ENCODE measurements at regions not wholly inside any gene's neighbourhood (a gene's known extent, or its start where the extent isn't known, plus 50 kb on each side); places are given as distances from the start of the nearest gene placed in this dataset.

DNA sequence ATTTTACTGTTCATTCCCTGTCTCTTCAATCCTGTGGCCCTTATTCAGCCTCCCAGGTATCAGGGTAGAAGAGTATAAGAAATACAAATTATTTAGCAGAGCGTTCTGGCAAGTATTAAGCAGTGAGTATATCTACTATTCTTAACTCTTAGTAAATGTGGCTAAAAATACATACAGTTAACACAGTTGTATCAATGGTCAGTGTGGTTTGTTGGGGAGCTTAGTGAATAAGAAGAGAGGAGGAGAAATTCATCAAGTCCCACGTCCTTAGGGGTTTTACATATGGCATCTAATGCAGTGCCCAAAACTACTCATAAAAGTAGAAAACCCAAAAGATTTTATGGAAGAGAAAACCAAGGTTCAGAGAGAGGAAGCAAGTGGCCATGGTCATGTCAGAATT, 691.0 kb upstream of the SGCG start:
- 86% methylated on average over 2 of the region's 2 CpGs; no CpG with 5 or more reads in 1 of the 2 experiments for WGBS, 2 experiments (ENCODE audit: extremely low coverage in 1 of 2, insufficient coverage in 1 of 2, insufficient read length in 1 of 2, insufficient replicate concordance in 2 of 2, low coverage in 1 of 2, low lambda C conversion rate in 2 of 2, missing lambda C conversion rate in 1 of 2)
- Histone ChIP-seq H3K27me3 (replicated peaks in 1 of 4; ENCODE audit: control insufficient read depth in 3 of 4, extremely low read depth in 1 of 4, insufficient read depth in 3 of 4, low read length in 3 of 4) (no peaks in the 10 kb centered on the region), H3K23me2 (ENCODE audit: low read depth, low read length) (no peaks in the 10 kb centered on the region), H3K56ac (replicated peaks; ENCODE audit: insufficient read length, low read depth, low read length) (no peak overlapping the region), H3K27ac (ENCODE audit: low read depth, low read length) (no peak overlapping the region), H4K91ac (replicated peaks; ENCODE audit: insufficient read length, low read length) (no peak overlapping the region), H4K20me1 (replicated peaks in 1 of 2; ENCODE audit: control insufficient read depth in 1 of 2, insufficient read depth in 2 of 2, low read length in 2 of 2) (no peaks in the 10 kb centered on the region), H3K4ac (replicated peaks; ENCODE audit: insufficient read length, low read depth, low read length) (no peak overlapping the region), H3K79me2 (ENCODE audit: control insufficient read depth in 1 of 2, insufficient read depth in 2 of 2, low read length in 2 of 2) (no peaks in the 10 kb centered on the region), H3K4me1 (replicated peaks in 1 of 4; ENCODE audit: control insufficient read depth in 3 of 4, insufficient read depth in 4 of 4, low read length in 3 of 4) (no peaks in the 10 kb centered on the region), H3K4me2 (ENCODE audit: insufficient read depth in 1 of 2, low read depth in 2 of 2, low read length in 2 of 2) (no peak overlapping the region), H3K4me3 (ENCODE audit: extremely low read depth in 1 of 4, insufficient read depth in 2 of 4, low read depth in 3 of 4, low read length in 4 of 4) (no peak overlapping the region), H3K36me3 (ENCODE audit: control insufficient read depth in 2 of 4, insufficient read depth in 4 of 4, low read length in 3 of 4) (no peaks in the 10 kb centered on the region), H2BK120ac (replicated peaks; ENCODE audit: low read depth, low read length) (no peak overlapping the region), H3K18ac (ENCODE audit: extremely low read depth, low read length) (no peak overlapping the region), H3K9me3 (ENCODE audit: insufficient read depth in 2 of 2, low read depth in 1 of 2, low read length in 1 of 2) (no peaks in the 10 kb centered on the region), H4K5ac (ENCODE audit: insufficient read length, low read depth, low read length) (no peak overlapping the region), H2BK15ac (ENCODE audit: low read length) (no peak overlapping the region), H2BK20ac (ENCODE audit: low read length) (no peak overlapping the region), H3K23ac (ENCODE audit: insufficient read length) (no peak overlapping the region), H2AFZ (ENCODE audit: low read length) (no peak overlapping the region), H3K79me1 (ENCODE audit: low read depth, low read length) (no peaks in the 10 kb centered on the region), H3K14ac (ENCODE audit: insufficient read length) (no peak overlapping the region), H4K8ac (ENCODE audit: extremely low read depth, insufficient read depth, low read length) (no peak overlapping the region), H3K9ac (replicated peaks in 1 of 4; ENCODE audit: extremely low read depth in 1 of 4, low read depth in 3 of 4, low read length in 3 of 4) (no peak overlapping the region), H2AK5ac (ENCODE audit: low read depth, low read length) (no peak overlapping the region), H2BK5ac (ENCODE audit: low read depth, low read length) (no peak overlapping the region), H2BK12ac (ENCODE audit: low read depth, low read length) (no peak overlapping the region)
- TF ChIP-seq KDM5A (IDR thresholded peaks at IDR 0.05; ENCODE audit: low read length): no peak
- ChIA-PET POLR2A (ENCODE audit: partially characterized antibody) (no interaction called here), CTCF (ENCODE audit: partially characterized antibody) (no interaction called here)
- FAIRE-seq (no peak), DNase-seq (ENCODE audit: low read depth in 1 of 2, low spot score in 2 of 2) (no peak)
